GM23248 (cell line): ENCODE measurements at regions not wholly inside any gene's neighbourhood (a gene's known extent, or its start where the extent isn't known, plus 50 kb on each side); places are given as distances from the start of the nearest gene placed in this dataset.

Experiments used
- DNase-seq: peaks from one replicate; pipeline ENCODE4 v3.0.0-alpha.2; 2015
- H2AFZ ChIP-seq: fragments of 200-600 bp; sonication (generic); 2 replicates; pipeline ENCODE4 v1.6.1; 2016; ENCODE audit warnings: antibody characterized with exemption
- H3F3A ChIP-seq: fragments of 200-600 bp; sonication (generic); 2 replicates; pipeline ENCODE4 v1.6.1; 2016; ENCODE audit warnings: mild to moderate bottlenecking, antibody characterized with exemption, mixed run types; ENCODE audit not compliant: insufficient read depth
- H3K27ac ChIP-seq: fragments of 200-600 bp; sonication (generic); 2 replicates; pipeline ENCODE4 v1.5.1; 2016; ENCODE audit warnings: mild to moderate bottlenecking
- H3K27me3 ChIP-seq: fragments of 200-600 bp; sonication (generic); replicated peaks from 2 replicates; pipeline ENCODE4 v1.6.1; 2016; ENCODE audit warnings: mild to moderate bottlenecking; ENCODE audit not compliant: insufficient read depth
- H3K36me3 ChIP-seq: fragments of 200-600 bp; sonication (generic); 2 replicates; pipeline ENCODE4 v1.6.1; 2016; ENCODE audit warnings: low read depth, mild to moderate bottlenecking
- H3K4me1 ChIP-seq: fragments of 200-600 bp; sonication (generic); 2 replicates; pipeline ENCODE4 v1.6.1; 2016; ENCODE audit warnings: mild to moderate bottlenecking; ENCODE audit not compliant: insufficient read depth
- H3K4me2 ChIP-seq: fragments of 200-600 bp; sonication (generic); one replicate; pipeline ENCODE4 v1.6.1; 2016; ENCODE audit warnings: mild to moderate bottlenecking; ENCODE audit not compliant: unreplicated experiment
- H3K4me3 ChIP-seq: fragments of 200-600 bp; sonication (generic); 2 replicates; pipeline ENCODE4 v1.5.1; 2016; ENCODE audit warnings: mild to moderate bottlenecking
- H3K79me2 ChIP-seq: fragments of 200-600 bp; sonication (generic); 2 replicates; pipeline ENCODE4 v1.6.1; 2016; ENCODE audit warnings: mild to moderate bottlenecking; ENCODE audit not compliant: insufficient read depth
- H3K9ac ChIP-seq: fragments of 200-600 bp; sonication (generic); 2 replicates; pipeline ENCODE4 v1.6.1; 2016; ENCODE audit warnings: mild to moderate bottlenecking
- H3K9me2 ChIP-seq: fragments of 200-600 bp; sonication (generic); 2 replicates; pipeline ENCODE4 v1.6.1; 2016; ENCODE audit warnings: mixed run types, mild to moderate bottlenecking, moderate library complexity; ENCODE audit not compliant: insufficient read depth
- H3K9me3 ChIP-seq: fragments of 200-600 bp; sonication (generic); one replicate; pipeline ENCODE4 v1.6.1; 2017; ENCODE audit warnings: low read depth
- H4K20me1 ChIP-seq: fragments of 200-600 bp; sonication (generic); 2 replicates; pipeline ENCODE4 v1.6.0; 2016; ENCODE audit not compliant: insufficient read depth
- EZH2 ChIP-seq: fragments of 200-600 bp; sonication (generic); IDR thresholded peaks from 2 replicates; pipeline ENCODE4 v1.6.1; 2018; ENCODE audit warnings: antibody characterized with exemption, mild to moderate bottlenecking; ENCODE audit not compliant: insufficient read depth, poor library complexity, severe bottlenecking
- EZH2phosphoT487 ChIP-seq: fragments of 200-600 bp; sonication (generic); IDR thresholded peaks from 2 replicates; pipeline ENCODE4 v1.6.1; 2018; ENCODE audit warnings: antibody characterized with exemption, moderate library complexity, mild to moderate bottlenecking, low read depth; ENCODE audit not compliant: insufficient read depth
- WGBS, 2 experiments: methylation state at CpG; one replicate each; pipeline ENCODE4 v1.1.6; 2015 to 2017; ENCODE audit warnings: low lambda C conversion rate in 2 of 2, low coverage in 1 of 2; ENCODE audit errors: missing lambda C conversion rate in 2 of 2; 5-methylcytosine and 5-hydroxymethylcytosine counted together
- in situ Hi-C: fragments of 300-500 bp; cut with MboI; formaldehyde crosslinking; loops from 2 replicates; pipeline ENCODE4 v1.15.0; 2020

GRCh38 chr14:86601813-86602212 lies 1071.9 kb downstream of the FLRT2 start:
- Histone ChIP-seq H3K79me2 (no peaks in the 10 kb centered on the region), H3K9ac (no peak overlapping the region), H3K27ac (no peak overlapping the region), H3K4me1 (no peaks in the 10 kb centered on the region), H3K9me3 (no peaks in the 10 kb centered on the region), H3K4me2 (no peak overlapping the region), H3K27me3 (no peaks in the 10 kb centered on the region), H3K4me3 (no peak overlapping the region), H3K36me3 (no peaks in the 10 kb centered on the region), H4K20me1 (no peaks in the 10 kb centered on the region), H3K9me2 (no peaks in the 10 kb centered on the region), H3F3A (no peaks in the 10 kb centered on the region), H2AFZ (no peak overlapping the region)
- DNase-seq, result no peak
- in situ Hi-C loops, result no loop called here
- 41 to 42% methylated on average over 2 of the region's 2 CpGs for WGBS, 2 experiments
- no peak for TF ChIP-seq EZH2phosphoT487
- TF ChIP-seq EZH2, result no peak

- Histone ChIP-seq H3K4me1 (no peaks in the 10 kb centered on the region), H3K9me2 (no peaks in the 10 kb centered on the region), H4K20me1 (no peaks in the 10 kb centered on the region), H2AFZ (no peak overlapping the region), H3K4me2 (no peak overlapping the region), H3K27ac (no peak overlapping the region), H3K36me3 (no peaks in the 10 kb centered on the region), H3K27me3 (no peaks in the 10 kb centered on the region), H3K9me3 (no peaks in the 10 kb centered on the region), H3F3A (no peaks in the 10 kb centered on the region), H3K9ac (no peak overlapping the region), H3K79me2 (no peaks in the 10 kb centered on the region), H3K4me3 (no peak overlapping the region)
- in situ Hi-C loops, result no loop called here
- no peak for TF ChIP-seq EZH2
- TF ChIP-seq EZH2phosphoT487, result no peak
- 19% methylated on average over 3 to 4 of the region's 4 CpGs for WGBS, 2 experiments
- no peak for DNase-seq
These were observed 1067.3 kb downstream of the FLRT2 start for GRCh38 chr14:86597279-86597678.

GRCh38 chr14:86596024-86596423 lies 1066.1 kb downstream of the FLRT2 start:
- in situ Hi-C loops, result no loop called here
- 55 to 65% methylated on average over 5 of the region's 5 CpGs for WGBS, 2 experiments

GRCh38 chr14:86575141-86575540 lies 1045.2 kb downstream of the FLRT2 start:
- H3K9me3 ChIP-seq, result peaks cover 6% of the 10 kb centered on the region
- no peaks in the 10 kb centered on the region for H4K20me1 ChIP-seq
- TF ChIP-seq EZH2phosphoT487, result no peak
- no peak for TF ChIP-seq EZH2
- no peaks in the 10 kb centered on the region for H3K79me2 ChIP-seq
- no peak overlapping the region for H2AFZ ChIP-seq
- no peak overlapping the region for H3K9ac ChIP-seq
- H3K4me3 ChIP-seq, result no peak overlapping the region
- H3K9me2 ChIP-seq, result no peaks in the 10 kb centered on the region
- WGBS, 2 experiments, result 28 to 39% methylated on average over 1 of the region's 1 CpG
- DNase-seq, result no peak
- no peaks in the 10 kb centered on the region for H3K36me3 ChIP-seq
- no peak overlapping the region for H3K4me2 ChIP-seq
- in situ Hi-C loops, result no loop called here
- H3K27me3 ChIP-seq, result no peaks in the 10 kb centered on the region
- no peak overlapping the region for H3K27ac ChIP-seq
- H3K4me1 ChIP-seq, result no peaks in the 10 kb centered on the region
- no peaks in the 10 kb centered on the region for H3F3A ChIP-seq

More at GRCh38 chr14:86596024-86596423, 1066.1 kb downstream of the FLRT2 start:
- H3K4me3 ChIP-seq, result no peak overlapping the region
- H3K27ac ChIP-seq, result no peak overlapping the region
- no peak overlapping the region for H3K9ac ChIP-seq
- no peaks in the 10 kb centered on the region for H3K27me3 ChIP-seq
- no peaks in the 10 kb centered on the region for H3K9me3 ChIP-seq
- H3K4me2 ChIP-seq, result no peak overlapping the region
- H3K79me2 ChIP-seq, result no peaks in the 10 kb centered on the region
- no peak for DNase-seq
- no peaks in the 10 kb centered on the region for H3K36me3 ChIP-seq
- no peaks in the 10 kb centered on the region for H4K20me1 ChIP-seq
- H2AFZ ChIP-seq, result no peak overlapping the region
- no peaks in the 10 kb centered on the region for H3K4me1 ChIP-seq
- H3K9me2 ChIP-seq, result no peaks in the 10 kb centered on the region
- no peaks in the 10 kb centered on the region for H3F3A ChIP-seq
- TF ChIP-seq EZH2 (no peak), EZH2phosphoT487 (no peak)

- no peak for DNase-seq
- in situ Hi-C loops, result no loop called here
- TF ChIP-seq EZH2phosphoT487 (no peak), EZH2 (no peak)
- Histone ChIP-seq H3K4me1 (no peaks in the 10 kb centered on the region), H3K36me3 (no peaks in the 10 kb centered on the region), H3F3A (no peaks in the 10 kb centered on the region), H3K9me2 (no peaks in the 10 kb centered on the region), H4K20me1 (no peaks in the 10 kb centered on the region), H3K27ac (no peak overlapping the region), H3K4me2 (no peak overlapping the region), H3K4me3 (no peak overlapping the region), H2AFZ (no peak overlapping the region), H3K9me3 (peaks cover 6% of the 10 kb centered on the region), H3K79me2 (no peaks in the 10 kb centered on the region), H3K9ac (no peak overlapping the region), H3K27me3 (no peaks in the 10 kb centered on the region)
- WGBS, 2 experiments, result 0 to 8% methylated on average over 1 of the region's 1 CpG
These were observed 1044.8 kb downstream of the FLRT2 start for GRCh38 chr14:86574778-86575129.
